Skeletal muscle satellite cell (primary cell): ENCODE measurements at regions not wholly inside any gene's neighbourhood (a gene's known extent, or its start where the extent isn't known, plus 50 kb on each side); places are given as distances from the start of the nearest gene placed in this dataset.
"Not testable (repeated sequence)": the region's sequence is repeated elsewhere in the genome, so short reads cannot be mapped to it uniquely, and the experiment has no call there.

ENCODE experiments used
- H3K27me3 ChIP-seq: 2 replicates; pipeline ENCODE4 v1.7.0; 2013; ENCODE audit warnings: low read length; ENCODE audit not compliant: control insufficient read depth, insufficient read depth
- H3K36me3 ChIP-seq: 2 replicates; pipeline ENCODE4 v1.7.0; 2013; ENCODE audit warnings: mild to moderate bottlenecking, control low read depth, low read length; ENCODE audit not compliant: insufficient read depth
- H3K4me1 ChIP-seq: 2 replicates; pipeline ENCODE4 v1.7.0; 2013; ENCODE audit warnings: low read length; ENCODE audit not compliant: control insufficient read depth, insufficient read depth
- H3K4me2 ChIP-seq: 2 replicates; pipeline ENCODE4 v1.7.0; 2013; ENCODE audit warnings: mild to moderate bottlenecking, low read length
- H3K4me3 ChIP-seq: 2 replicates; pipeline ENCODE4 v1.7.0; 2013; ENCODE audit warnings: low read length
- H3K9ac ChIP-seq: 2 replicates; pipeline ENCODE4 v1.7.0; 2013; ENCODE audit warnings: mild to moderate bottlenecking, low read depth, low read length, moderate library complexity
- H3K9me3 ChIP-seq: replicated peaks from 2 replicates; pipeline ENCODE4 v1.7.0; 2013; ENCODE audit warnings: mild to moderate bottlenecking, control low read depth, low read length

GRCh38 chr2:80969900-80970299, 665.3 kb upstream of the LRRTM1 start:
- Histone ChIP-seq H3K9ac (no peak overlapping the region), H3K36me3 (no peaks in the 10 kb centered on the region), H3K4me2 (no peak overlapping the region), H3K4me3 (no peak overlapping the region), H3K4me1 (no peaks in the 10 kb centered on the region), H3K27me3 (no peaks in the 10 kb centered on the region), H3K9me3 (peaks cover 11% of the 10 kb centered on the region)

- H3K9me3 ChIP-seq, result peaks cover 16% of the 10 kb centered on the region
These were observed 663.9 kb upstream of the LRRTM1 start for GRCh38 chr2:80968450-80968849.

GRCh38 chr2:80947601-80948130, 643.1 kb upstream of the LRRTM1 start:
- Histone ChIP-seq H3K36me3 (no peaks in the 10 kb centered on the region), H3K9me3 (no peaks in the 10 kb centered on the region), H3K4me1 (no peaks in the 10 kb centered on the region), H3K27me3 (no peaks in the 10 kb centered on the region), H3K9ac (no peak overlapping the region), H3K4me3 (no peak overlapping the region), H3K4me2 (no peak overlapping the region)

More at GRCh38 chr2:80968450-80968849, 663.9 kb upstream of the LRRTM1 start:
- Histone ChIP-seq H3K9ac (no peak overlapping the region), H3K4me1 (no peaks in the 10 kb centered on the region), H3K27me3 (no peaks in the 10 kb centered on the region), H3K4me3 (no peak overlapping the region), H3K4me2 (no peak overlapping the region), H3K36me3 (no peaks in the 10 kb centered on the region)

DNA sequence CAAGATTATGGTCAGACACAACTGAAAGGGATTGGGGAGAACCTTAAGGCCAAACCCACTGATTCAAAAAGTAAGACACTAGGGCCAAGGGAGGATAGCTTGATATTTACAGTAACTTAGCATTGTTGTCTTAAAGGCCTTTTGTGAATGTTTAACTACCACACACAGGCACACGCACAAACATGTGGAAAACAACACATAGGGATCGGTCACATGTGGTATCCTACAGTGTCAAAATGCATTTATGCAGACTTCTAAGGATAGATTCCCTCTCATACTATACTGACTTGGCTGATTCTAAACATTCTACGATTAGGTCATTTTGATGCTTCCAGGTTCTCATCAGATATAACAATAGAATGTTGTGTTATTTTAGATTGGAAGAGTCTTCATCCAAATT, 638.9 kb upstream of the LRRTM1 start:
- Histone ChIP-seq H3K4me2 (no peak overlapping the region), H3K36me3 (no peaks in the 10 kb centered on the region), H3K9ac (no peak overlapping the region), H3K4me3 (no peak overlapping the region), H3K9me3 (no peaks in the 10 kb centered on the region), H3K4me1 (no peaks in the 10 kb centered on the region), H3K27me3 (no peaks in the 10 kb centered on the region)

DNA sequence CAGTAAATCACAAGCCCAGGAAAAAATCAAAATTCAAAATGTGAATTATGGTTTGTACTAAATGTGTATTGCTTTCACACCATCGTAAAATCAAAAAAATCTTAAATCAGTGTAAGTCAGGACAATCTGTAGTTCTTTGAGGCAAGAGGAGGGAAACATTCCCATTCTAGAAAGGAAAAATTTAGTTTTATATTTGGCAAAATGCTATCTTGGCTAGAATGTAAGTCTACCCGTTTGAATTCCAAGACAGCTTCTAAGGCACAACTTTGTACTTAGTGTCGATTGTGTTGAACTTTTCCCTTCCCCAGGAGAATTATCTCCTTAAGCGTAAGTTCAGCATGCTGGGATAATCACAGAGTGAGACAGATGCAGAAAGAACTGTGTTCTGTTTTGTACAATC, 638.2 kb upstream of the LRRTM1 start:
- no peak overlapping the region for H3K9ac ChIP-seq
- no peaks in the 10 kb centered on the region for H3K36me3 ChIP-seq
- no peaks in the 10 kb centered on the region for H3K27me3 ChIP-seq
- H3K9me3 ChIP-seq, result no peaks in the 10 kb centered on the region
- no peak overlapping the region for H3K4me2 ChIP-seq
- H3K4me1 ChIP-seq, result no peaks in the 10 kb centered on the region
- H3K4me3 ChIP-seq, result no peak overlapping the region

DNA sequence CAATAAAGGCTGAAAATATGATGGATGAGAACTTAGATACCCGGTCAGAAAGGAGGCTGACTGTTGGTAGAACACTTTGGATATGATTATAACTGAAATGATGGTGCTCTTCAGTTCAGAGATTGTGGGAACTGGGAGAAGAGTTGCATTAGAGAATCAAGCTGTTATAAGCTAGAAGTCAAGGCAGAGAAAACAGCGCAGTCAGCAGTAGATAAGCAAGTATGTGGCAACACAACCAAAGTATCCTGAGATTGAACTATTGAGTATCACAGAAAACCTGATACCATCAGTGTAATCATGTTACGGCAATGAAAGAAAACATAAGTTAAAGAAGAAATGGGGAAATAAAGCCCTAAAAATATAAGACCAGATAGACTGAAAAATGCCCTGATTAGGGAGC, 633.9 kb upstream of the LRRTM1 start:
- Histone ChIP-seq H3K4me2 (no peak overlapping the region), H3K4me3 (no peak overlapping the region), H3K4me1 (no peaks in the 10 kb centered on the region), H3K9ac (no peak overlapping the region), H3K36me3 (no peaks in the 10 kb centered on the region), H3K27me3 (no peaks in the 10 kb centered on the region), H3K9me3 (no peaks in the 10 kb centered on the region)

GRCh38 chr2:80931820-80932219, 627.3 kb upstream of the LRRTM1 start:
- H3K4me3 ChIP-seq, H3K36me3 ChIP-seq, H3K4me2 ChIP-seq, H3K27me3 ChIP-seq, H3K9ac ChIP-seq, H3K9me3 ChIP-seq, H3K4me1 ChIP-seq: not testable (repeated sequence)

DNA sequence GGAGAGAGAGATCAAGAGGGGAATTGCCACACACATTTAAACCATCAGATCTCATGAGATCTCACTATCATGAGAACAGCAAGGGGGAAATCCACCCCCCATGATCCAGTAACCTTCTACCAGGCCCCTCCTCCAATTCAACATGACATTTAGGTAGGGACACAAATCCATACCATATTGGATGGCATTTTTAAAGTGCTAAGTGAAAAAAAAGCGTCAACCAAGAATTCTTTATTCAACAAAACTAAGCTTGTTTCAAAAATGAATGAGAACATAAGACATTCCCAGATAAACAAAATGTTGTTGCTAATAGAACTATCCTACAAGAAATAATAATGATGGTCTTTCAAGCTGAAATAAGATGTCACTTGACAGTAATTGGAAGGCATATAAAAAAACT, 626.2 kb upstream of the LRRTM1 start:
- H3K4me2 ChIP-seq, result no peak overlapping the region
- H3K9ac ChIP-seq, result no peak overlapping the region
- no peaks in the 10 kb centered on the region for H3K4me1 ChIP-seq
- H3K9me3 ChIP-seq, result peaks cover 7% of the 10 kb centered on the region
- no peak overlapping the region for H3K4me3 ChIP-seq
- H3K36me3 ChIP-seq, result no peaks in the 10 kb centered on the region
- no peaks in the 10 kb centered on the region for H3K27me3 ChIP-seq

DNA sequence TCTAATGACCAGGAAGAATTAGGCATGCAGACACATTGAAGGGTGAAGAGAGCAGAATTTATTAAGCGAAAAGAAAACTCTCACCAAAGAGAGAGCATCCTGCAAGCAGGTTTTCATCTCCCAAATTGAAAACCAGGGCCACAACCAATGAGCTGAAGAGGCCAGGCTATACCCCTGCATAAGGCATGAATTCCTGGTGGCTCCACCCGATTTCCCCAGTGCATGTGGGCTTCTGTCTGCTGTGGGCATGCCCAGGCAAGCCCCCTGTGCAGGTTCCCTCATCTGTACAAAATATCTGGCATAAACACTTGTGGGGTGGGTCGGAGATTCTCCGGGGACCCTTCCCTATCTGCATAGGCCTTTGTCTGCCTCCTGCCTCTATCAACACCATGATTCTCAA, 621.6 kb upstream of the LRRTM1 start:
- H3K27me3 ChIP-seq, result no peaks in the 10 kb centered on the region
- H3K4me2 ChIP-seq, result no peak overlapping the region
- no peak overlapping the region for H3K4me3 ChIP-seq
- H3K4me1 ChIP-seq, result no peaks in the 10 kb centered on the region
- peaks cover 13% of the 10 kb centered on the region for H3K9me3 ChIP-seq
- no peaks in the 10 kb centered on the region for H3K36me3 ChIP-seq
- no peak overlapping the region for H3K9ac ChIP-seq

GRCh38 chr2:80896576-80896975, 592.0 kb upstream of the LRRTM1 start:
- Histone ChIP-seq H3K4me2 (no peak overlapping the region), H3K9ac (no peak overlapping the region), H3K27me3 (no peaks in the 10 kb centered on the region), H3K9me3 (peaks cover 3% of the 10 kb centered on the region), H3K4me3 (no peak overlapping the region), H3K36me3 (no peaks in the 10 kb centered on the region), H3K4me1 (no peaks in the 10 kb centered on the region)

- no peaks in the 10 kb centered on the region for H3K36me3 ChIP-seq
These were observed 589.9 kb upstream of the LRRTM1 start for GRCh38 chr2:80894486-80894885.

GRCh38 chr2:80893711-80894110, 589.2 kb upstream of the LRRTM1 start:
- H3K4me3 ChIP-seq, result no peak overlapping the region
- no peaks in the 10 kb centered on the region for H3K27me3 ChIP-seq
- no peak overlapping the region for H3K9ac ChIP-seq
- no peaks in the 10 kb centered on the region for H3K36me3 ChIP-seq
- peaks cover 9% of the 10 kb centered on the region for H3K9me3 ChIP-seq
- H3K4me2 ChIP-seq, result no peak overlapping the region
- no peaks in the 10 kb centered on the region for H3K4me1 ChIP-seq

More at GRCh38 chr2:80894486-80894885, 589.9 kb upstream of the LRRTM1 start:
- no peak overlapping the region for H3K9ac ChIP-seq
- peaks cover 9% of the 10 kb centered on the region for H3K9me3 ChIP-seq
- no peak overlapping the region for H3K4me2 ChIP-seq
- no peaks in the 10 kb centered on the region for H3K27me3 ChIP-seq
- no peak overlapping the region for H3K4me3 ChIP-seq
- H3K4me1 ChIP-seq, result no peaks in the 10 kb centered on the region
